GM18507 (cell line): ENCODE measurements at regions not wholly inside any gene's neighbourhood (a gene's known extent, or its start where the extent isn't known, plus 50 kb on each side); places are given as distances from the start of the nearest gene placed in this dataset.

Experiments used
- DNase-seq: peaks from one replicate; pipeline ENCODE4 v3.0.0; 2011; ENCODE audit warnings: low read depth; ENCODE audit not compliant: insufficient read length; ENCODE audit errors: extremely low spot score
- FAIRE-seq: peaks from 2 replicates; lab custom pipeline; 2011; peaks lifted over from hg19 to GRCh38; lab: Jason Lieb, UNC

GRCh38 chr6:95135182-95135581 lies 442.2 kb upstream of the MANEA start:
- DNase-seq: no peak
- no peak for FAIRE-seq

- DNase-seq: no peak
Measured at GRCh38 chr6:95142101-95142500, 435.2 kb upstream of the MANEA start.

GRCh38 chr6:95142661-95143335 lies 434.5 kb upstream of the MANEA start:
- no peak for FAIRE-seq
- DNase-seq: no peak

More at GRCh38 chr6:95142101-95142500, 435.2 kb upstream of the MANEA start:
- no peak for FAIRE-seq

DNA sequence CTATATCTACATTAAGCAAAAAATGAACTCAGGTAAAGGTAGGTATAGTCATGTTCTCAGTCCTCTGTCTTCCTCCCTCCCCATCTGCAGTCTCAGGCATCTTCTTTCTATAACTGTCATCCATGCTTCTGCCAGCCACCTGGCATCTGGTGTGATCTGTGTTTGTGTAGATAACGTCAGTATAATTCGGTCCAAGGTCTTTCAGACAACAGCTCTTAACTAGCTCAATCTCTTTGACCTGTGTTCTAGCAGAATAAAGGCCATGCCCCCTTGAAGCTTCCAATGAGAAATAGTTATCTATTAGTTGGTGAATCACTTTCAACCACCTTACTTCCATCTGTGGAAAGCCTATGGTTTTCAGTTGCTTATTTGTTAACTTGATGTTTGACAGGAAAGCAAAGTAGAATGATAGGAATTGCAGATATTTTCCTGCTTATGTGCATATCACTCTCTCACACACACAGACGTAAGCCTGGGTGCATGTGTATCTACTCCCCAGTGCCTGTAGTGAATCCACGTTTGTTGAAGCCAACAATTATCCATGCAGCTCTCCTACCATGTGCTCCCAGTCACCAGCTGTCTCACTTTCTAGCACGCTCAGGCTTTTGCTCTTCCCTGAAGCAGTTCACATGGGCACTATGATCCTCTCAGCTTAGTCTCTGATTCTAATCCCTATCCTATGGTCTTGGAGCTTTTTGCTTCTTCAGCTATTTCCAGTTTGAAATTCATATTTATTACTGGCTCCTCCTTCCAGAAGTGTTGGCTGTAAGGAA lies 433.7 kb upstream of the MANEA start:
- no peak for DNase-seq
- FAIRE-seq: no peak

DNA sequence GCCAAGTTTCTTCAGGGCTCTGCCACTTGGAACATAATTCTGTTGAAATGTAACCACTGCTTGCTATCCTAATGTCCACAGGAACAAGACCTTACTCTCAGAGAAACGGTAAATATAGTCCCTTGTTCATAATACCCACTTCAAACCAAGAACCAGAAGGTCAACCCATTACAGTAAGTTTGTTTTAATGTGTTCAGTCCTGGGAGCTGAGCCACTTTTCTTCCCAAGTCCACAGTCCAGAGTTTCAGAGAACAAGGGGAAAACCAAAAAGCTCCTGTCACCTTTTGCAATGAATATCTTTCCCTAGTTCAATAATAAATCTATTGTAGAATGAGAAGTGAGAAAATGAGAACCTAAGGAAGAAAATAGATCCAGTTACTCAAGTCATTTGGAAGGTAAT lies 431.9 kb upstream of the MANEA start:
- no peak for FAIRE-seq

DNA sequence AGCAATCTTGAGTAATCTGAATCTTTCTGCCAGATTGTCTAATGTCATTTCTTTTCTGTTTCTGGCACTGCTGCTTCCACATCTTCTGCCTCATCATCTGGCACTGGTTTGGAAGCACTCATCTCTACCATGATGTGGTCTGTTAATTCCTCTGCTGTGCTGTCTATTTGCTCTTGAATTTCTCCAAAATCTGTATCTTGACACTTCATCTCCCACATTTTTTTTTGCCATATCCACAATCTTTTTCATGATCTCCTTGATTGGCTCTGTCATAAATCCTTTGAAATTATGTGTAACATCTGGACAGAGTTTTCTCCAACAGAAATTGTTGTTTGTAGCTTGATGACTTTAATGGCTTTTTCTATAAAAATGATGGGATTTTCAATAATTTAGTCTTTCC lies 417.8 kb upstream of the MANEA start:
- DNase-seq (no peak), FAIRE-seq (no peak)

More for the DNA sequence above, 431.9 kb upstream of the MANEA start:
- no peak for DNase-seq

DNA sequence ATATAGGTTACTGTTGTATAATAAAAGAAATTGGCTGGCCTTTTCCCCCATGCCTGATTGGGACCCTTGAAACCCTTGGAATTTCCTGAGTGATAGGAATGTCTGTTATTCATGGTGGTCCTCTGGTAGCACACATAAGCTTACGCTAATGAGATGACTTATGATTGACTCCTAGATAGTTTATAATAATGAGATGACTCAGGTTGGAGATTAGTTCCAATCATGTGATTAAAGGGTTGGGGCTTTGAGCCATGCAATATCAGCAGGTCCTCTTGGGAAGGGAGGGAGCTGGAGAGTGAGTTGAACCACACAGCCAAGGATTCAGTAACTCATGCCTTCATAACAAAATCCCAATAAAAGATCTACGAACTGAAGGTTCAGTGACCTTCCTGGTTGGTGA lies 407.6 kb upstream of the MANEA start:
- FAIRE-seq: no peak
- DNase-seq: no peak

DNA sequence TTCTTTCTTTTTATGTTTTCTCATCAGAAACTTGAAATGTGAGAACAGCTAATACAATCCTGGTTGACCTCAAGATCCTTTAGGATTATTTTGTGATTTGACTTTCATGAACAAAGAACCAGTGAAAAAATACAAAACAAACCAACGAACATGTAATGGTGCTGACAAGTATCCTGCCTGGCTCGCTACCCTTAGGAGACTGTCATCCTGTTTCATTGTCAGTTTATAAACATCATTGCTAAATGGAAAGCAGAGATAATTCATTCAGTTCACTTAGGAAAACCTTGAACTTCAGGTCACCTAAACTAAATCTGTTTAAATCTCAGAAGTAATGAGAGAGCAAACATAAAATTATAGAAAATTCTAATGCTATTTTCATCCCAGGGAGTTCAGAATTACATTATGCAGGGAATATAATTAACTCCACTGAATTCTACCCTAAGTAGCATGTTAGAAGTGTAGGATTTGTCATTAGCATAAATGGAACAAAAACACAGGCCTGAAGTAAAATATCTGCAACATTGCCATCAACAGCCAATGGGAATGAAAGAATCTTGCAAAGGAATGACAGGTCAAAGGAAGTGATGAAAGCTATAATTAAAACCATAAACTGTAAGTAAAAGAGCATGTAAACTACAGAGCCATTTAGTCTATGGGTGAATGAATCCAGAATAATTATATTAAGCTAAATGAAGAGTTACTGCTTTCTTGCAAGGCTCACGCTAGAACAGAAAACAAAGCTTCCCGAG lies 401.2 kb upstream of the MANEA start:
- FAIRE-seq (no peak), DNase-seq (no peak)

DNA sequence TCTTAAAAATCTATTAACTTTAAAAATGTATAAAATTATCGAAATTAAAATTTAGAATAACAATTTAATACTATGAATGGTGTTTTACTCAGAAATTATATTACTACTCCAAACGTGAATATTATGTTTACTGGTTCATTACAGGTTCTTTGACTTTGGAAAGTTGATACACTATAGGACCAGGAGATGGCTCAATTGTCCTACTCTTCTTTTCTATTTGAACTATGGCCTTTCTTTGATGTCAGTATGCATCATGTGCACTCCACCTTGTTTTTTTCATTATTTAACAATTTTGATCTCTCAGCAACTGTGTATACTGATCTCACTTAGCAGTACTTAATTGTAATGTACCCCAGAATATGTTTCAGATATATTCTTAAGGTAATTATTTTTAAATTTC lies 391.5 kb upstream of the MANEA start:
- DNase-seq (no peak), FAIRE-seq (no peak)

DNA sequence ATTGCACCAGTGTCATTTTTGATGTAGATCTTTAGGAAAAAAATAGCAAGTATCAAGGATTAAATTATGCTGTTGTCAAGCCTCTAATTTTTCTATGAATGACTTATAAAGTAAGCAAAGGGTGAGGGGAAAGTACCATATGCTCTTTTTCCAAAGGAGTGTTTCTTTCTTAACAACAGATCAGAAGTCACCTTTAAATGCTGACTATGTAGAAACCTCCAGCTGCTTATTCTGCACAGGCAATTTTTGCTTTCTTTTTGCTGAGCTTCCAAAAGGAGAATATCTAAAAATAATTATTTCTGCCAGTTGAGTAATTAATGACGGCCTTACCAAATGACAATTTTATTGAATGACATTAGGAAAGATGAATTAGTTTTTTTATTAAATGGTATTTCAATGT lies 390.6 kb upstream of the MANEA start:
- FAIRE-seq: no peak
- DNase-seq: no peak

GRCh38 chr6:95197590-95197989 lies 379.7 kb upstream of the MANEA start:
- FAIRE-seq (no peak), DNase-seq (no peak)

DNA sequence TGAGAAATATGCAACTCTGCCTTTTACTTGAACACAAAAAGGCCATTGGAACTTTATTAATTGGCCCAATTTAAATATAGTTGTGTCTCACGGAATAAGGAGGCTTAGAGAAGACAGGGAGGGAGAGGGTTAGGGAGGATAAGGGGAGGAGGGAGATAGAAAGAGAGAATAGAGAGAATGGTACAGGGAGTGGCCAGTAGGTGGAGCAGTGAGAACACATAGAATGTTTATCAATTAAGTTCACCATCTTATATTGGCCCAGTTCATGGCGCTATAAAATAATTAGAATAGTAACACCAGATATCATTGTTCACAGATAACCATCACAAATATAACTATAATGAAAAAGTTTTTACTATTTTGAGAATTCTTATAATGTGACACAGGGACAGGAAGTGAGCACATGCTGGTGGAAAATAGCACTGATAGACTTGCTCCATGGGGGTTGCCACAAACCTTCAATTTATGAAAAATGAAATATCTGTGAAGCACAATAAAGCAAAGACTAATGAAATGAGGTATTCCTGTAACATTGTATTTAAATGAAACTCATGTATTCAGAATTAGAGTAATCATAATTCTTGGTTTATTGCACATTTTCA lies 374.1 kb upstream of the MANEA start:
- DNase-seq (no peak), FAIRE-seq (no peak)

GRCh38 chr6:95204178-95204577 lies 373.2 kb upstream of the MANEA start:
- DNase-seq: no peak
- no peak for FAIRE-seq

DNA sequence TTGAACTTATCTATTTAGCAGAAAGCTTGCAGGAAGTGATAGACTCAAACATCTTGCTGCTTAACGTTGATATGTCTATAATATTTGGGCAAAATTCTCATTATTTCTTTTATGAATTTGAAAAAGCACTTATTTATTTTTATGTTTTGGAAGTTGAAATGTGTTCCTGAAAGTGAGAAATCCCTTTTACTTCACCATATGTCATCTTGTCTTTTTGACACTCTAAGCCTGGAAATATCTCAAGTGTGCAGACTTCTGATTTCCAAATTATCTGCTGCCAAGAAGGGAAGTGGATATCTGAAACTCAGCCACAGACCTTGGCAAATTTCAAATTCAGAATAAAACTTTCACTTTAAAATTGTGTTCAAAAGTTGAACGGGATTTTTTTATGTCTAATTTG lies 368.7 kb upstream of the MANEA start:
- FAIRE-seq (no peak), DNase-seq (no peak)

DNA sequence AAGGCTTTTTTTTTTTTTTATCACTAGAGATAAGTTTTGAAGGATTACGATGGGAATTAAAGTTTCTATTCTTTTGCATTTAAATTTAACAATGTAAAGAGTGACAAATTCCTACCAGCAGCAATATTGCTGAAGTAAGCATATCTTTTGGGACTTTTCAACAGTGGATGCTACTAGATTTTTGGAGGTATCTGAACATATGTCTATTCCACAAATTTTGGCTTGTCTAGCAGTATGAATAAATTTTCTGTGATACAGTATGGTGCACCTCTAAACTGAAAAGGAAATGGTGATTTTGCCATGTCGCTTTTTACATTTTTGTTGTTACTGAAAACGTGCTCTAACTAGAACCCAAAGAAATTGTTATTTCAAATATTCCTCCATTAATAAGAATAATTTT lies 368.3 kb upstream of the MANEA start:
- FAIRE-seq (no peak), DNase-seq (no peak)

- DNase-seq (no peak), FAIRE-seq (no peak)
Measured at GRCh38 chr6:95216555-95216954, 360.8 kb upstream of the MANEA start.

GRCh38 chr6:95227351-95227750 lies 350.0 kb upstream of the MANEA start:
- no peak for DNase-seq
- FAIRE-seq: no peak

- no peak for FAIRE-seq
Measured at GRCh38 chr6:95228636-95229035, 348.7 kb upstream of the MANEA start.

DNA sequence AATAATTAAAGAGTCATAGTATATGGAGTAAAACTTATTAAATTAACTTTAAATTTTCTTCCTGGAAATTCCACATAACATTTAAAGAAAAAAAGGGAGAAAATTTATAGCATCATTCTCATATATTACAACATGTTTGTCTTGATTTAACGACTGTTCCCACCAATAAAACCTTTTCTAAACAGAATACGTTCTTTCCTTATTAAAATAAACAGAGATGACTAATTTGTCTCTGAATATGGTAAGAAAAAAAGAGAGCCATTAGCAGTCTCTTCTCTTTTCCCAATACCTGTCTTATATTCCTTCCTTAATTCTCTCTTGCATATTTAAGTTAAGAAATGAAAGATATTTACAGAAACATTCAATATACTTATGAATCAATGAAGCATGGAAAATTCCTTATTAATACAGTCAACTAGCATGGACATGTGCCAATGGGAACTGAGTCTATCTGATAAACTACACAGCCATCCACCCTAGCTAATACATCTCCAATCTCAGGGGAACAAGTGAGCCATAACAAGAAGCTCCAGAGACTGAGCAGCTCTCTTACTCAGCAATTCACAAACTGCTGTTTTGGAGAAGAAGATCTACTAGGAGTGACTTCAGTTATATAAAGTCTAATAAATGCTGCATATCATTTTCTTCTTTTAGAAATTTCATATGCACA lies 347.1 kb upstream of the MANEA start:
- FAIRE-seq (no peak), DNase-seq (no peak)

More at GRCh38 chr6:95228636-95229035, 348.7 kb upstream of the MANEA start:
- no peak for DNase-seq

DNA sequence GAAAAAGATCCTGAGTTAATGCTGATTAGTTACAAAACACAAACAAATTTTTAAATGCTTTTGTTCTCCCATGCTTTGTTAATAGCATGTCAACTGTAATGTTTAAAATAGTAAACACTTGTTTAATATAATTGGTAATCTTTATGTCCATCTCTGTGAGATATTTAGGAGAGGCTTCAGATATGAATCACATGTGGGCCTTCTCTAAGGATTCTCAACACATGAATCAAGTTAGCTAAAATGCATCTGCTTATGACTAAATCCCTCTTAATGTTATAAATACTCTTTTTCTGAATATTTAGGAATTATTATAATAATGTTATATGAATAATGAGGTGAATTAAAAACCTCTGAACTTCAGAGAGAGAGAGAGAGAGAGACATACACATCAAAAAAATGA lies 345.9 kb upstream of the MANEA start:
- FAIRE-seq: no peak
- DNase-seq: no peak
